H7 (cell line): ENCODE measurements at regions not wholly inside any gene's neighbourhood (a gene's known extent, or its start where the extent isn't known, plus 50 kb on each side); places are given as distances from the start of the nearest gene placed in this dataset.
"Not testable (repeated sequence)": the region's sequence is repeated elsewhere in the genome, so short reads cannot be mapped to it uniquely, and the experiment has no call there.

Source experiments
- DNase-seq: peaks from one replicate; pipeline ENCODE4 v3.0.0; 2012
- H3K27me3 ChIP-seq: 2 replicates; pipeline ENCODE4 v1.6.0; 2011; ENCODE audit warnings: mild to moderate bottlenecking, low read length; ENCODE audit not compliant: control insufficient read depth, insufficient read depth
- H3K36me3 ChIP-seq: replicated peaks from 2 replicates; pipeline ENCODE4 v1.5.1; 2011; ENCODE audit warnings: low read length; ENCODE audit not compliant: control insufficient read depth, insufficient read depth
- H3K4me3 ChIP-seq: 2 replicates; pipeline ENCODE4 v1.5.1; 2011; ENCODE audit warnings: low read depth, mild to moderate bottlenecking, control low read depth, low read length, moderate library complexity; ENCODE audit not compliant: insufficient read depth

DNA sequence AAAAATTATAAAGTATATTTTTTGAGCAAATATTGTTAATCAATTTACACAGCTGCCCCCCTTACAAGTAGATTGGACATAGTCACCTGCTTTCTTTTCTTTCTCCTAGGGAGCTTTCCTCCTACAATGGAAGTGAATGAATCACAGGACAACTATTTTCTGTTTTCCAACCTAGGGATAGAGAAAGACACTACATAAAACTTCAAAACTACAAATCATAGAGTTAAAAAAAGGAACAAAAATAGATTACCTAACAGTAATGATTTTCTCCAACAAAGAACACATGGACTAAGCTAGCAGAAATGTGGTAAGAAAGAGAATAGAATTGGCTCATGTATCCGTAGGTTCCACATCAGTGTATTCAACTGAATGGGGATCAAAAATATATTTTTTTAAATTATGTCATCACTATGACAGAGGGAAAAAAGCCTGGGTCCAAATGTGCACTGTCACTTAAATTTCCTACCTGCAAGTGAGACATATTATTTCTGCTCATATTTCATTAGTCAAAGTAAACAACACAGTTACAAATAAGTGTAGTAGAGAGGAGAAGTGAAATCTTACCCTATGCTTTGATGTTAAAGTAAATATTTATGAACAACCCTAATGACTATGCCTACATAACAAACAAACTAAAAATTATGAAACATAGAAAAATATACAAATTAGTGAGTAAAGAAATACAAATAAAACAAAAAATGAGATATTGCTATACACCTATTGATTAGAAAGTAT, 756.7 kb downstream of the SOCS6 start:
- no peak overlapping the region for H3K4me3 ChIP-seq
- H3K27me3 ChIP-seq, result no peaks in the 10 kb centered on the region

GRCh38 chr18:71040161-71040560, 751.3 kb downstream of the SOCS6 start:
- H3K4me3 ChIP-seq, result no peak overlapping the region
- H3K36me3 ChIP-seq, result no peaks in the 10 kb centered on the region
- H3K27me3 ChIP-seq, result no peaks in the 10 kb centered on the region
- no peak for DNase-seq

More for the DNA sequence above, 756.7 kb downstream of the SOCS6 start:
- no peaks in the 10 kb centered on the region for H3K36me3 ChIP-seq
- DNase-seq, result no peak

DNA sequence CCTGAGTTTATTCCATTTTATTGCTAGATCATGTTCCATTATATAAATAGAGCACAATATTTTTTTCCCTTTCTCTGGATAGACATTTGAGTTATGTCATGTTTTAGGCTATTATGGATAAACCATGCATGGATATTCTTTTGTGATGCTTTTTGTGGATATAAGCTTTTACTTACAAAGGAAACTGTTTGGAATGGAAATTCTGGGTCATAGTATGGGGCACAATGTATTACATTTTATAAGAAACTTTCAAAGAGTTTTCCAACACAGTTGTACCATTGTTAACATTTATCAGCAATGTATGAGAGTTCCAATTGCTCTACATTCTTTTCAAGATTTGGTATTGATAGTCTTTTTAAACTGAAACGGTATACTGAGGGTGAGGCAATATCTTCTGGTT, 749.4 kb downstream of the SOCS6 start:
- Histone ChIP-seq H3K36me3 (no peaks in the 10 kb centered on the region), H3K27me3 (no peaks in the 10 kb centered on the region), H3K4me3 (no peak overlapping the region)
- no peak for DNase-seq

GRCh38 chr18:71036783-71037182, 747.9 kb downstream of the SOCS6 start:
- no peak overlapping the region for H3K4me3 ChIP-seq
- H3K27me3 ChIP-seq, result no peaks in the 10 kb centered on the region
- DNase-seq, result no peak
- no peaks in the 10 kb centered on the region for H3K36me3 ChIP-seq

DNA sequence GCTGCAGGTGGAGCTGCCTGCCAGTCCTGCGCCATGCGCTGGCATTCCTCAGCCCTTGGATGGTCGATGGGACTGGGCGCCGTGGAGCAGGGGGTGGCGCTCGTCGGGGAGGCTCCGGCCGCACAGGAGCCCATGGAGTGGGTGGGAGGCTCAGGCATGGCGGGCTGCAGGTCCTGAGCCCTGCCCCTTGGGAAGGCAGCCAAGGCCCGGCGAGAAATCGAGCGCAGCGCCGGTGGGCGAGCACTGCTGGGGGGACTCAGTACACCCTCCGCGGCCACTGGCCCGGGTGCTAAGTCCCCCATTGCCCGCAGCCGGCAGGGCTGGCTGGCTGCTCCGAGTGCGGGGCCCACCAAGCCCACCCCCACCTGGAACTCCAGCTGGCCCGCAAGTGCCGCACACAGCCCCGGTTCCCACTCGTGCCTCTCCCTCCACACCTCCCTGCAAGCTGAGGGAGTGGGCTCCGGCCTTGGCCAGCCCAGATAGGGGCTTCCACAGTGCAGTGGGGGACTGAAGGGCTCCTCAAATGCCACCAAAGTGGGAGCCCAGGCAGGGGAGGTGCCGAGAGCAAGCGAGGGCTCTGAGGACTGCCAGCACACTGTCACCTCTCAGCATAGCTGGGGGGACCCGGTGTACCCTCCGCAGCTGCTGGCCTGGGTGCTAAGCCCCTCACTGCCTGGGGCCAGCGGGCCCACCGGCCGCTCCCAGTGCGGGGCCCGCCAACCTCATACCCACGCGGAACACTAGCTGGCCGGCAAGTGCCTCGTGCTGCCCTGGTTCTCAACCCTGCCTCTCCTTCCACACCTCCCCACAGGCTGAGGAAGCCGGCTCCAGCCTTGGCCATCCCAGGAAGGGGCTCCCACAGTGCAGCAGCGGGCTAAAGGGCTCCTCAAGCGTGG, 742.7 kb downstream of the SOCS6 start:
- not testable (repeated sequence) for H3K27me3 ChIP-seq, H3K36me3 ChIP-seq, H3K4me3 ChIP-seq, DNase-seq

- not testable (repeated sequence) for H3K4me3 ChIP-seq, H3K36me3 ChIP-seq, DNase-seq, H3K27me3 ChIP-seq
Observed at GRCh38 chr18:71030085-71030484, 741.2 kb downstream of the SOCS6 start.

DNA sequence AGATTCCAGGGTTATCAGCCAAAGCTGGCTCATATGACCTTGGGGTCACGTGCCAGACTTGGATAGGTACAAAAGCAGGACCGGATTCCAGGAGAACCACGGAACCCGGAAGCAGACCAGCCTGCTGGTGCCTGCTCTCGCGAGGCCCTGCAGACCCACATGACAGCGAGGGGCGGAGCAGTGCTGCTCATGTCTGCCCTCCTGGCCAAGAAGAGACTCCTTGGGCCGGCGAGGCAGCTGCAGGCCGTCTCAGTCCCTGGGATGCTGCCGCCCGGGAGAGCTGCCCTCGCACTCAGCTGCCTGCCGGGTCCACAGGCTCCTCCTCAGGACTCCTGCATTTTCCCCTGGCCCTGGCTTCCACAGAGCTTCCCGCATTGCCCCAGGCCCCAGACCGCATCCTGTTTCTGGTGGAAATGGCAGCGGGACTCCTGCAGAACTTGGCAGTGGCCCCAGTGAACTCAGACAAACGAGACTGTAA, 739.5 kb downstream of the SOCS6 start:
- Histone ChIP-seq H3K27me3 (no peaks in the 10 kb centered on the region), H3K4me3 (no peak overlapping the region), H3K36me3 (no peaks in the 10 kb centered on the region)
- DNase-seq, result peak; percentile 26

GRCh38 chr18:71027531-71027930, 738.7 kb downstream of the SOCS6 start:
- DNase-seq, result no peak
- Histone ChIP-seq H3K27me3 (no peaks in the 10 kb centered on the region), H3K4me3 (no peak overlapping the region), H3K36me3 (no peaks in the 10 kb centered on the region)

DNA sequence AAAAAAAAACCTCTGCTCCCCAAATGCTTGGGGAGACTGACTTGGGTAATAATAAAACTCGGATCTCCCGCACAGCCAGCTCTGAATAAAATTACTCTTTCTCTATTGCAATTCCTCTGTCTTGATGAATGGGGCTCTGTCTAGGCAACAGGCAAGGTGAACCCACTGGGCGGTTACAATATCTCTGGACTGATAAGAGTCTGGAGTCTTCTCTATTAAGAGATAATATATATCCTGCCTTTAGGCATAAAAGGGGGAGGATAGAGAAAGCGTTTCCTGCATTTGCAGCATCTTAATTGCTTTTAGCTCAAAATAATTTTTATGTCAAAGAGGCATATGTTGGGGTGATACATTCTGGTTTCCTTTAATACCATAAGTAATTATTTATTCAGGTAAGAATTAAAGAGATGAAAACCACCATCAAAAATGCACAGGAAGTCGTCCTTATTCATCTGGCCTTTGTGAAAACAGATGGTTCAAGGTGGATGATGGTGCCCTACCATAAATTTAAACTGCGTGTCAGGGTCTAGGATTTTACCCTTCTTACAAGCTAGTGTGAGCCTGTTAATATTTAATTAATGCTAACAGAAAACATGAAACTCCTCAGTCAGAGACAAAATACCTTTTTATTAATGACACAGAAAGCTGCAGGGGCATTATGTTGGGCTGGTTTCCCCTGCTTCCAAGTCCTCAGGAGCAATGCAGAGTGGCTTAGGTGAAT, 736.8 kb downstream of the SOCS6 start:
- Histone ChIP-seq H3K27me3 (no peaks in the 10 kb centered on the region), H3K36me3 (no peaks in the 10 kb centered on the region), H3K4me3 (no peak overlapping the region)
- DNase-seq, result no peak

DNA sequence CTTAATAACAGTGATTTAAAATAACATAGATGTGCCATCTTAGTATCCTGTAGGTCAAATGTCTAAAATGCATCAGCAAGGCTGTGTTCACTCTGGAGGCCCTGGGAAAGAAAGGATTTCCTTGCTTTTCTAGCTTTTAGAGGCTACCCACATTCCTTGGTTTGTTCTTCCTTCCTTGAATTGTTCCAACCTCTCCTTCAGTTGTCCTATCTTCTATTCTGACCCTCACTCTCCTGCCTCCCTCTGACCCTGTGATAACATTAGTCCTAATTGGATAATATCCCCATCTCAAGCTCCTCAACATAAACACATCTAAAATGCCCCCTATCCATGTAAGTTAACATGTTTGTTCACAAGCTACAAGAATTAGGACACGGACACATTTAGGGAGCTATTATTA, 733.5 kb downstream of the SOCS6 start:
- no peaks in the 10 kb centered on the region for H3K36me3 ChIP-seq
- no peak overlapping the region for H3K4me3 ChIP-seq
- DNase-seq, result no peak
- H3K27me3 ChIP-seq, result no peaks in the 10 kb centered on the region

DNA sequence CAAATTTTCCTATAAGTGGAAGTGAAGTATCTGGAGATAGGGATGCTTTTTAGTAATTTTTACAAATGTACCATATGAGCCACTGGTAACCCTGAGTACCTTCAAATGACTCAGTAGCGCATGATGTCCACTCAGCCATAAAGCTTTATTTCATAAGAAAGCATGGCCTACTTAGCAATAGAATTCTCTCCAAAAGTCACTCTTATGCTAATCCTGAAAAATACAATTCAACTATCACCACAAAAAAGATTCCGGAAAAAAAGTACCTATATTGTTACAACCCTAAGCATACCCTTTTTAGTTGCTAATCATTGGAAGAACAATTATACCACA, 732.2 kb downstream of the SOCS6 start:
- Histone ChIP-seq H3K4me3 (no peak overlapping the region), H3K36me3 (no peaks in the 10 kb centered on the region), H3K27me3 (no peaks in the 10 kb centered on the region)
- no peak for DNase-seq

DNA sequence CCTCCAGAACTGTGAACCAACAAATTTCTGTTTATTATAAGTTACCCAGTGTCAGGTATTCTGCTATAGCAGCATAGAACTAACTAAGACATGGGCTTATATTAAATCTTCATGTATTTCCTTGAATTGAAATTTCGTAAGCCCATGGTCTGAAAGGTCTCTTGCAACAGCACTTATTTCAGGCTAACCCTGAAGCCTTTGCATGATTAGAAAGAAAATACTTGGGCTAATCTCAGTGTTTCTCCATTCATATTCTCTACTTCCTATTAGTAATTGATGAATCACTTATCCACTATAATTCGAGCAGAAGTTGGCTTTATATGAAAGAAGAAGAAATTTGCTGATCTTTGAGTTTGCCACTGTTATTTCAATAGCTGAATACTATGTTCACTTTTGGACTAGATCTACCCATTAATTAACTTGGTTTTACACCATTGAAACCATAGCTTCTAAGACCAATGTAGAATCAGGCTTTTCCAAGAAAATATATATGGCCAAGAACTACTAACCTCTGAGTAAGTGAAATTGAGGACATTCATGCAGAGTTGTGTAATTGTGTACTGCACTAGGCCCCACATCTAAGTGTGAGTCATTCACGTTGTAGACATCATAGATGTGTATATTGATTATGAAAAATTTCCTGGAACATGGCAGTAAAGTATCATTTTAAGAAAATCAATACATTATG, 731.6 kb downstream of the SOCS6 start:
- no peak for DNase-seq

GRCh38 chr18:71018816-71019215, 730.0 kb downstream of the SOCS6 start:
- Histone ChIP-seq H3K36me3 (no peaks in the 10 kb centered on the region), H3K4me3 (no peak overlapping the region), H3K27me3 (no peaks in the 10 kb centered on the region)
- DNase-seq, result no peak

More for the DNA sequence above, 731.6 kb downstream of the SOCS6 start:
- Histone ChIP-seq H3K4me3 (no peak overlapping the region), H3K27me3 (no peaks in the 10 kb centered on the region), H3K36me3 (no peaks in the 10 kb centered on the region)

DNA sequence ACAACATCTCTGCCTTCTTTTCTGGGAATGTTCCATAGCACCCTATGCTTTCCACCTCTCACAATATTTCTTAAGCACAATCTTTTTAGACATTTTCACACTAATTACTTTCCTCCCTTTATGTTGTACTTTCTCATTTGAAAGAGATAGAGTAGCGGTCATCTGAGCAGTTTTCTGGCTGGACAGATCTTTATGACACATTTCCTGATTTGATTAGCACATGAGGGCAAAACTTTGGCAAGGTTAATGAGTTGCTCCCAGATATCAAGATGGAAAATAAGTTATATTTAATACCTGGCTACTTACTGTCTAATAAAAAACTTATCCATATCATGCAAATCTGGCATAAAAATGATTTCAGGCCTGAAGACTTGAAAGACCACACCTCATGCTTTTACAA, 723.9 kb downstream of the SOCS6 start:
- Histone ChIP-seq H3K36me3 (no peaks in the 10 kb centered on the region), H3K4me3 (no peak overlapping the region), H3K27me3 (no peaks in the 10 kb centered on the region)
- no peak for DNase-seq
